SK-N-SH treated with all-trans-retinoic acid at 6 μM for 48 hours (cell line): ENCODE measurements at regions not wholly inside any gene's neighbourhood (a gene's known extent, or its start where the extent isn't known, plus 50 kb on each side); places are given as distances from the start of the nearest gene placed in this dataset.

Source experiments
- ARNTL ChIP-seq: fragments of 450-650 bp; formaldehyde crosslinking; IDR thresholded peaks from 2 replicates; pipeline ENCODE4 v1.5.0; 2020; ENCODE audit warnings: low read depth, mild to moderate bottlenecking, moderate library complexity, borderline replicate concordance
- BACH2 ChIP-seq: fragments of 250-450 bp; sonication (Bioruptor Pico); IDR thresholded peaks from 2 replicates; pipeline ENCODE4 v1.9.0; 2021; ENCODE audit warnings: mild to moderate bottlenecking, borderline replicate concordance
- CREB5 ChIP-seq: fragments of 250-450 bp; sonication (Bioruptor Pico); IDR thresholded peaks from 2 replicates; pipeline ENCODE4 v1.5.1; 2020; ENCODE audit warnings: low read depth, mild to moderate bottlenecking, moderate library complexity
- ESRRG ChIP-seq: fragments of 250-450 bp; sonication (Bioruptor Pico); IDR thresholded peaks from 2 replicates; pipeline ENCODE4 v1.6.1; 2021; ENCODE audit warnings: mild to moderate bottlenecking
- GLIS3 ChIP-seq: fragments of 250-450 bp; sonication (Bioruptor Pico); IDR thresholded peaks from 2 replicates; pipeline ENCODE4 v1.5.0; 2020; ENCODE audit warnings: mild to moderate bottlenecking, moderate library complexity
- PATZ1 ChIP-seq: fragments of 250-450 bp; sonication (Bioruptor Pico); IDR thresholded peaks from 2 replicates; pipeline ENCODE4 v1.8.0; 2020; ENCODE audit warnings: mild to moderate bottlenecking, moderate library complexity, borderline replicate concordance
- TCF4 ChIP-seq: fragments of 250-450 bp; sonication (Bioruptor Pico); IDR thresholded peaks from 2 replicates; pipeline ENCODE4 v1.8.0; 2021; ENCODE audit warnings: mild to moderate bottlenecking, moderate library complexity, borderline replicate concordance
- TOX ChIP-seq: fragments of 250-450 bp; sonication (Bioruptor Pico); IDR thresholded peaks from 2 replicates; pipeline ENCODE4 v1.8.0; 2021; ENCODE audit warnings: mild to moderate bottlenecking, moderate library complexity, borderline replicate concordance
- ZFP3 ChIP-seq: fragments of 250-450 bp; sonication (Bioruptor Pico); IDR thresholded peaks from 2 replicates; pipeline ENCODE4 v1.5.0; 2020; ENCODE audit warnings: mild to moderate bottlenecking, moderate library complexity
- ZFP30 ChIP-seq: fragments of 450-650 bp; formaldehyde crosslinking; IDR thresholded peaks from 2 replicates; pipeline ENCODE4 v1.5.0; 2022; ENCODE audit warnings: mild to moderate bottlenecking, moderate library complexity

DNA sequence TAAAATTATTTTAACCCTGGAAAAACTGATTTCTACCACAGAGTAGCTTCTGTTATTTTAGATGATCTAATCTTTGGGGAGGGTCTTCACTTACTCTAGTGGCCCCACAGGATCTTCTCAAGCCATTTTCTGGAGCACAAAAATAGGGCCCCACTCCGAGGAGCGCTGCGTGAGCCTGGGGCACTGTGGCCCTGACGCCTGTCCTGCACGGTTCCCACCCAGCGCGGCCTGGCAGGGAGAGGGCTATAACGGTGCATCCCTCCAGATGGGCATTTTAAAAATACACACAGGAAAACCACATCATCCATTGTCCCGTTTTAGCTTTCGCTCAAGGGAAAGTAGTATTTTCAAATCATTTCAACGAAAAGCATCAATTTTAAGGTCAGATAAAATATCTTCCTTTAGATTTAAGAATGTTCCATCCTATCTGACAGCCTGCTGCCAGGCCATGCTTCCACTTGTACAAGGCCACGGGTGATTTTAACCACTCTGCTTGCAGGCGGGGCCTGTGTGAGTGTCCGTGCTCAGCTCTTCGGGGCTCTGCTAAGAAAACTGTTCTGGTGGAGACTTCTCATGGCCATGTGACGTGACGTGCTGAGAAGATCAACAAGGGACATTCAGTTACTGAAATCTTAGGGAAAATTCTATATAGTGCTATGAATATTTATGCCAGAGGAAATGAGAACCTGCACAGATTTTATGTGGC is 683.8 kb upstream of the SGCG start:
- no peak for TF ChIP-seq ARNTL
- TF ChIP-seq ZFP3 (CRISPR knock-in tag) = no peak
- no peak for TF ChIP-seq ZFP30 (CRISPR knock-in tag)
- TF ChIP-seq PATZ1 = no peak
- TF ChIP-seq GLIS3 (CRISPR knock-in tag) = no peak
- TF ChIP-seq BACH2 (CRISPR knock-in tag) = no peak
- TF ChIP-seq ESRRG (CRISPR knock-in tag) = no peak
- no peak for TF ChIP-seq TOX
- TF ChIP-seq CREB5 (CRISPR knock-in tag) = no peak
- no peak for TF ChIP-seq TCF4 (CRISPR knock-in tag)
